ENCODE measurements at regions not wholly inside any gene's neighbourhood (a gene's known extent, or its start where the extent isn't known, plus 50 kb on each side); places are given as distances from the start of the nearest gene placed in this dataset.

GRCh38 chr1:38476111-38476849, 383.3 kb downstream of the RRAGC start:
- Histone ChIP-seq H3K4me3 (peak overlapping the region; percentile 18), H3K4me1 (no peaks in the 10 kb centered on the region), H3K27me3 (ENCODE audit: insufficient read depth in 3 of 3, low read length in 2 of 3) (peaks cover 0 to 89% (median 12%) of the 10 kb centered on the region in 3 donors), H3K36me3 (ENCODE audit: insufficient read depth in 1 of 2, low read depth in 1 of 2) (no peaks in the 10 kb centered on the region), H3K27ac (no peak overlapping the region), H3K9me3 (no peaks in the 10 kb centered on the region)
- no peak for ATAC-seq
- no peak for DNase-seq
- WGBS, 3 donors = 5 to 7% (median 6%) methylated on average over 40 to 46 of the region's 46 CpGs
- intact Hi-C loops (cut with DNase I) = no loop called here
- no peak for TF ChIP-seq CTCF (IDR thresholded peaks at IDR 0.05)

- TF ChIP-seq CTCF (IDR thresholded peaks at IDR 0.05) = no peak
- WGBS, 3 donors = 51 to 64% (median 56%) methylated on average over 6 of the region's 6 CpGs
- no peak for ATAC-seq
- intact Hi-C loops (cut with DNase I) = no loop called here
- Histone ChIP-seq H3K9me3 (no peaks in the 10 kb centered on the region), H3K4me1 (no peaks in the 10 kb centered on the region), H3K36me3 (ENCODE audit: insufficient read depth in 1 of 2, low read depth in 1 of 2) (no peaks in the 10 kb centered on the region), H3K27me3 (ENCODE audit: insufficient read depth in 3 of 3, low read length in 2 of 3) (peaks cover 0 to 89% (median 12%) of the 10 kb centered on the region in 3 donors), H3K27ac (no peak overlapping the region), H3K4me3 (no peak overlapping the region)
- DNase-seq = no peak
These were observed 384.0 kb downstream of the RRAGC start for GRCh38 chr1:38475624-38476005.

GRCh38 chr1:38474738-38475623, 384.6 kb downstream of the RRAGC start:
- no peak overlapping the region for H3K4me3 ChIP-seq
- no peaks in the 10 kb centered on the region for H3K4me1 ChIP-seq
- intact Hi-C loops (cut with DNase I) = no loop called here
- TF ChIP-seq CTCF (IDR thresholded peaks at IDR 0.05) = no peak
- peaks cover 0 to 87% (median 12%) of the 10 kb centered on the region in 3 donors for H3K27me3 ChIP-seq (ENCODE audit: insufficient read depth in 3 of 3, low read length in 2 of 3)
- H3K27ac ChIP-seq = no peak overlapping the region
- DNase-seq = no peak
- no peak for ATAC-seq
- no peaks in the 10 kb centered on the region for H3K36me3 ChIP-seq (ENCODE audit: insufficient read depth in 1 of 2, low read depth in 1 of 2)
- WGBS, 3 donors = 34 to 44% (median 35%) methylated on average over 18 of the region's 18 CpGs
- H3K9me3 ChIP-seq = no peaks in the 10 kb centered on the region

GRCh38 chr1:38466487-38466886, 393.1 kb downstream of the RRAGC start:
- Histone ChIP-seq H3K36me3 (ENCODE audit: insufficient read depth in 1 of 2, low read depth in 1 of 2) (no peaks in the 10 kb centered on the region), H3K4me1 (no peaks in the 10 kb centered on the region), H3K27ac (no peak overlapping the region), H3K9me3 (no peaks in the 10 kb centered on the region), H3K4me3 (no peak overlapping the region), H3K27me3 (ENCODE audit: insufficient read depth in 3 of 3, low read length in 2 of 3) (peaks cover 2 to 37% (median 5%) of the 10 kb centered on the region in 3 donors)
- no peak for ATAC-seq
- TF ChIP-seq CTCF (IDR thresholded peaks at IDR 0.05) = no peak
- WGBS, 3 donors = 87 to 91% (median 88%) methylated on average over 2 of the region's 2 CpGs
- intact Hi-C loops (cut with DNase I) = no loop called here
- DNase-seq = no peak

Measured in psoas muscle (tissue), 7 donors.